ENCODE measurements at regions not wholly inside any gene's neighbourhood (a gene's known extent, or its start where the extent isn't known, plus 50 kb on each side); places are given as distances from the start of the nearest gene placed in this dataset.
"Not testable (repeated sequence)": the region's sequence is repeated elsewhere in the genome, so short reads cannot be mapped to it uniquely, and the experiment has no call there.

GRCh38 chr4:107562316-107562715 lies 157.7 kb downstream of the PAPSS1 start:
- no peak for DNase-seq

DNA sequence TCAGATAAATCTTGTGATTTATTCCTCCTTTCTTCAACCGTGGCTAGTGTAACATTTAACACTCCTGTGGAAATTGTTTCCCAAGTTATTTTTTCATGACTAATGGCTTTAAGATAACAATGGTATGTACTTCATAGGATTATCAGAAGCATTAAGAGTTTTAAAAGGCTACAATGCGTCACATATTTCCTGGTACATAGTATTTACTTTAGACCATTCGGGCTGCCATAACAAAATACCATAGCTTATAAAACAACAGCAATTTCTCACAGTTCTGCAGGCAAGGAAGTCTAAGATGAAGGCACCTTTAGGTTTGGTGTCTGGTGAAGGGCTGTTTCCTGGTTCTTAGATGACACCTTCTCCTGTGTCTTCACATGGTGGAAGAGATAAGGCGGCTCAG lies 158.6 kb downstream of the PAPSS1 start:
- no peak for DNase-seq

DNA sequence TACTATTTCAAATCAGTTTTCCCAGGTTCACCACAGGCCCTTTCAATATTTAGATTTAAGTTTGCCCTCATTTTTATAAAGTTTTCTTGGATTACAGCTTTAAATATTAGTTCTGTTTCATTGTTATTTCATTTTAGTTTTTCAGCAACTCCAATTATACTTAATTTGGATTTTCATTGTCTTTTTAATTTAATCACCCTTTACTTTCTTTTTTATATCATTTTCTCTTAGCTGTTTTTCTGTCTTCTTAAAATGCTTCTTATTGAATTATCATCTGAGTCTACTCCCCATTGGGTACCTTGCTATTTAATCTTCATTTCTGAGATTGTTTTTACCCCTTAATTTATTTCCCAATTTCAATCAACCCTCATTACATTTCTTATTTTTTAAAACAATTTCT lies 160.4 kb downstream of the PAPSS1 start:
- DNase-seq, result no peak

DNA sequence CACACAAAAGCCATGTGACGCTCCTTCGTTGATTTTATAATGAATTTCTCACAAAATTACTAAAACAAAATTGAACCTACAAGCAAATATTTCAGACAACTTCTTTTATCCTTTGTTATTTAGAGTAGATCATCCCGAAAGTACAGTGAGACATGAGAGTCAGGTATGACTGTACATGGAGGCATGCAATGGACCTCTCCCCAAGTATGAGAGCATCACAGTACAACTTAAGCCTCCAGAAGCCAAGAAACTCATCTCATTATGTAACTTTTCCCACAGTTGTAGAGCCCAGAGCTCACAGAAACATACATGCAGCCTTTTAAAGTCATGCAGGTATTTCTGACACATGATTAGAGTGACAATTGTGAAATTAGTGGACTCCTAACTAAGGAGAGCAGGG lies 167.7 kb downstream of the PAPSS1 start:
- DNase-seq, result no peak

- DNase-seq, result no peak
These were observed 171.7 kb downstream of the PAPSS1 start for GRCh38 chr4:107548211-107548905.

DNA sequence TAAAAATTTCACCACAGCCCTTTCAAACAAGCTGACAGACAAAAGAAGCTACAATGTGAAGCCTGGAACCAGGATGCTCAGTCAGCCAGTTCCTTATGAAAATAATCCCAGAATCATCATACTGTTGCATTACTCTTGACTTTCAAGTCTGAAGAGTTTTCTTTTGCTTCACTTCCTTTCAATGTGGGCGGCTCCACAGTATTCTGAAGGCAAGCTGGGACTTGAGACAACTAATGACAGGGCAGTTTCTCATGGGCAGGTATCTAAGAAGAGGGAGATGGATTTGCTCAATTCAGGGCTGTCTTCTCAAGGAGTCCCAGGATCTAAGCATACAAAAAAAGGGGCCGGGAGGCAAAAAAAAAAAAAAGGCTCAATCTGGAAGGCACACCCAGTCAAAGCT lies 173.4 kb downstream of the PAPSS1 start:
- no peak for DNase-seq

DNA sequence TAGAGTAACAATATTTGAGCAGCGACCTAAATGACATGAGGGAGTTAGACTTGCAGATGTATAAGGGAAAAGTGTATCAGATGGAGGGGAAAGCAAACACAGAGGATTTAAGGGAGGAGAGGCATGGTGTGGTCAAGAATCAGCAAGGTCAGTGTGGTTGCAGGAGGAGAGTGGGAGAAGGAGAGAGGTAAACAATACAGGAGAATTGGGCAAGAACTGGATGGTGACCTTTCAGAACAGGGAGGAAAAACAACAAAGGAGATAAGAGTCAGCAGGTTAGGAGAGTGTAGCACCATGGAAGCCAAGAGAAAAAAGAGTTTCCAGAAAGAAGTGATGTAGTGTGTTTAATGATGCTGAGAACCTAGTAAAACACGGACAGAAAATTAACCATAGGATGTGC lies 178.5 kb downstream of the PAPSS1 start:
- DNase-seq, result no peak

- no peak for DNase-seq
These were observed 188.1 kb downstream of the PAPSS1 start for GRCh38 chr4:107531927-107532326.

DNA sequence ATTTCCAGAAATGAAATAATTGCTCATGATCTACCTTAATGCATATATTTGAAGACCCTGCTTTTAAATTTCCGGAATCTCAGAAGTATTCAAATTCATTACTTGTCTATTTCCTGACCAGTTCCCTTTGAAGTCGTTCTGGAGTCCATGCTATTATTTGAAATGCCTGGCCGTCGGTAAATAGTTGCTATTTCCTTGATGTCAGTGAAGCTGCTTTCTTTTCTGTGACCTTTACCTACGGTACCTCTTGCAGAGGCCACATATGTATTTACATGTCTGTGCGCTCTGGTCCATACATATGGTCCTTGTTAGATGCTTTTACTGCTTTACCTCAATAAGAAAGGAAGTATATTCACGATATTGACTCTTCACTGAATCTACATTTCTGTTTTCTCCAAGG lies 199.7 kb downstream of the PAPSS1 start:
- DNase-seq, result no peak

- DNase-seq, result no peak
These were observed 201.0 kb downstream of the PAPSS1 start for GRCh38 chr4:107519053-107519452.

- DNase-seq, result no peak
These were observed 202.0 kb downstream of the PAPSS1 start for GRCh38 chr4:107518076-107518475.

- DNase-seq, result no peak
These were observed 207.5 kb downstream of the PAPSS1 start for GRCh38 chr4:107512549-107512948.

DNA sequence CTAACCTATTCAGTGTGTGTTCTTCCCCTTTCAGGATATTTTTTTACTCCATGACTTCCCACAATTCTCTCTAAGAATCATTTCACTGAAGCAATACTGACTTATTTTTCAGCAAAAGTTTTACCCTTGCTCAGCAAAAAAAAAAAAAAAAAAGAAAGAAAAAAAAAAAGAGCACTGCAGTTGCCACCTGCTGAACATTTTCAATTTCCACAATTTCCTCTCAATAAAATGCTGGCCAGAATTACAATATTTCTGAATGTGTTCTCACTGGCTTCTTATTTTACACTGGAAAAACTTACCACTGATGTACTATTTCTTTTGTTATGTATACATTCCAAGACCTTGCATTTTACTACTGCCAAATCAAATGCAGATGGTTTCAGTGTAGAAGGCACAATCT lies 210.4 kb downstream of the PAPSS1 start:
- no peak for DNase-seq

DNA sequence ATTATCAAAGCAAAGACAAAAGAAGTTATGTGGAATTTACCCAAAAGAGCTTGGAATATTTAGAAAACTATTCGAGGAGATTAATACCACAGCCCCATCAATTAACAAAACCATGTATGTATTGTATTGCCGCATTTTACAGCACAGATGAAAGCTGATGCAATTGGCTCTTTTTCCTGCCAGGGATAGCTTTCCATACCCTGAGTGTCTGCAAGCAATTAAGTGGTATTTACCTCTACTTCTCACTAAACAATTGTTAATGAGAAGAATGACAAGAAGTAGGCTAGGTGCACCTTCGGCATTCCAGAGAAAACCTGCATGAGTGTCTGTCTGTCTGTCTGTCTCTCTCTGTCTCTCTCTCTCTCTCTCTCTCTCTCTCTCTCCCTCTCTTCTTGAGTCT lies 219.5 kb downstream of the PAPSS1 start:
- no peak for DNase-seq

DNA sequence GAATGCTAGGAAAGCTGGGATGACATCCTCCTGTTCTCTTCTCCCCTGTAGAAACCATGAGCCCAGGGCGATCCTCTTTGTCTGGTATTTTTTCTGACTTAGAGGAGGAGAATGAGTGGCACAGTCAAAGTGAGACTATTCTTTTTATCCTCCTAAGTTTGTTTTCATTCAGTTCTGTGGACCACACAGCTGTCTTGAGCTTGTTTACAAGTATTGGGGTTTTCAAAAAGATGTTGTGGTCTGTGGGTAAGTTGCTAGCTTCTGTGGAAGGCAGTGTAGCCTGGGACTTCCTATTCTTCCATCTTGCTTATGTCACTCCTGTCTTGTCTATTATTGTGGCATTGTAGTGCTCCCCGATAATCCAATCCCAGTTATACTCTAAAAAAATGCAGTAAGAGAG lies 223.0 kb downstream of the PAPSS1 start:
- DNase-seq, result no peak

GRCh38 chr4:107492566-107492965 lies 227.5 kb downstream of the PAPSS1 start:
- no peak for DNase-seq

DNA sequence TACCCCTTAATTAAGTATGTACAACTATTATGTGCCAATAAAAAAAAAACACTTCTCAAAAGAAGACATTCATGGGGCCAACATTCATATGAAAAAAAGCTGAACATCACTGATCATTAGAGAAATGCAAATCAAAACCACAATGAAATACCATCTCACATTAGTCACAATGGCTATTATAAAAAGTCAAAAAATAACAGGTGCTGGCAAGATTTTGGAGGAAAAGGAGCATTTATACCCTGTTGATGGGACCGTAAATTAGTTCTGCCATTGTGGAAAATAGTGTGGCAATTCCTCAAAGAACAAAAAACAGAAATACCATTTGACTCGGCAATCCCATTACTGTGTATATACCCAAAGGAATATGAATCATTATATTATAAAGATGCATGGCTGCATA lies 229.9 kb downstream of the PAPSS1 start:
- no peak for DNase-seq

DNA sequence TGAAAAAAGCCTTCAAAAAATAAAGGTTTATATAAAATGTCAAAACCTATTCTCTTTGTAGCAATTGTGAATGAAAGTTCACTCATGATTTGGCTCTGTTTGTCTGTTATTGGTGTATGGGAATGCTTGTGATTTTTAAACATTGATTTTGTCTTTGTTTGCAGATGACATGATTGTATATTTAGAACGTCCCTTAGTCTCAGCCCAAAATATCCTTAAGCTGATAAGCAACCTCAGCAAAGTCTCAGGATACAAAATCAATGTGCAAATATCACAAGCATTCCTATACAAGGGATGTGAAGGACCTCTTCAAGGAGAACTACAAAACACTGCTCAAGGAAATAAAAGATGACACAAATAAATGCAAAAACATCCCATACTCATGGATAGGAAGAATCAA lies 236.4 kb downstream of the PAPSS1 start:
- DNase-seq, result not testable (repeated sequence)

- no peak for DNase-seq
These were observed 237.5 kb downstream of the PAPSS1 start for GRCh38 chr4:107482546-107482945.

DNA sequence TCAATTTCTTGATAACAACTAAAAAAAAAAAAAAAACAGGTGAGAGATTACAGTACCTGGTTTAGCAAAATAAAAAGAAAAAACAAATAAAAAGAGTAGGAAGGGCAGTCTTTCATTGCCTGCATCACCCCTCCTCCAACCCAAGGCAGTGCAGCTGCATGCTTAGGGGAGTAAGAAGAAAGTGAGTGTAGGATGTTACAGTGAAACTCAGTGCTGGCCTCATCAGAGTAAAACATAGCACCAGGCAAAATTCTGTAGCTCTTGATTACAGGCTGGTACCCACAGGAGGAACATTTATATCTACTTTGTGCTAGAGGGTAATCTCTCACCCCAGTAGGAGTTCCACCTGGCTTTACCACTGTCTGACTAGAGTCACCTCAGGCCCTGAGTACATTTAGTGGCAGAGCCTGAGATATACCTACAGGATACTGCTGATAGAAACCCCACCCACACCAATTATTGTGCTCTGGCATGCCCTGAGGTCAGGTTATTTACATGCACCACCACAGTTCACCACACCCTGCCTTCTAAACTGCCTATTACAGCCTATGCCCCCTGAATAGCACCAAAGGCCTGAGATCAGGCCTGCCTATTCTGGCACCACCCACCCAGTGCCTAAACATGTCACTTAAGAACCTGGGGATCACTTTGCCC lies 241.6 kb downstream of the PAPSS1 start:
- DNase-seq, result no peak

DNA sequence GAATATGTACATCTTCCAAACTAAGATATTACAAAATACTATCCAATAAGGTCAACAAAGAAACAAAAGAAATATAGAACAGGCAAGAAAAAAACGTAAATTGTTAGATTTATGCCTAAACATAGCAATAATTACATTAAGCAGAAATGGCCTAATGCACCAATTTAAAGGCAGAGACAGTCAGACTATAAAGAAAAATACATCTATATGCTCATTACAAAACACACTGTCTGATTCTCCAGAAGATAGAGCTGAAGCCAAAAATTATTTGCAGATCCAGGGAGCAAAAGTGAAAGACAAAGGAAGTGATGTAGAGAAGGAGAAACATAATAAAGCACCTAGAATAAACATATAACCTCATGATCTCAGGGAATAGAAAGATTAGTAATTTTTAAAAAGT lies 246.9 kb downstream of the PAPSS1 start:
- no peak for DNase-seq

DNA sequence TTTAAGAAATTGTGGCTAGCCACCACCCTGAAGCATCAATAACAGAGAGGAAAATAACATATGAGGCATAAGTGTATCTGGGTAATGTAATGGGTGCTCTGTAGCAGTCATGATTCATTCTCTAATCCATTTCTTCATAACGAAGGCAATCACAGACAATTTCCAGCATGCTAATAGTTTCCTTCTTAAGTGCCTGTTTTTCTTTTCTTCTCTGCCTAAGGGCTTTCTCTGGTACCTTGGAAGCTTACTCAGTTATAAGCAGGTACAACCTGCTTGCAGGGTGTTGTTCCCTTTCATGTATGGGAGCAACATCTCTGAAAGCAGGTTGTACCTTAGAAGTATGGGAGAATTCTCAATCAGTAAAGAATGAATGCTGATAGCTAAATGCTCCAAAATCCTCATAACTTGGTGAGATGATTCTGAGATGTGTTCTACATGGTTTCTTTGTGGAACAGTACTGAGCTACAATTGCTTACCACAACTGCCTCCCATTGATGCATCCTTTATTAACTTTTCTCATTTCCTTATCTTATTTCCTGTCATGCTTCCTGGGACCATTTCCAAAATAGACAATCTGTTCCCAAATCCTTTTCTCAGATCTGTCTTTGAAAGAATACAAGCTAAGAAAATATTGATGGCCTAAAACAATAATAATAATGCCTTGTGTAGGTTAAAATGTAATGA lies 247.6 kb downstream of the PAPSS1 start:
- DNase-seq, result no peak

- DNase-seq, result no peak
These were observed 249.9 kb downstream of the PAPSS1 start for GRCh38 chr4:107470173-107470572.

- DNase-seq, result no peak
These were observed 251.2 kb downstream of the PAPSS1 start for GRCh38 chr4:107468812-107469211.
